ENCODE measurements at regions not wholly inside any gene's neighbourhood (a gene's known extent, or its start where the extent isn't known, plus 50 kb on each side); places are given as distances from the start of the nearest gene placed in this dataset.

GRCh38 chr10:57864765-57865680 is 402.7 kb downstream of the IPMK start:
- Histone ChIP-seq H3K79me2 (ENCODE audit: insufficient read depth) (no peaks in the 10 kb centered on the region), H3F3A (ENCODE audit: insufficient read depth) (no peaks in the 10 kb centered on the region), H2AFZ (no peak overlapping the region), H3K27me3 (replicated peaks; ENCODE audit: insufficient read depth) (peaks cover 12% of the 10 kb centered on the region), H3K4me1 (ENCODE audit: insufficient read depth) (no peaks in the 10 kb centered on the region), H4K20me1 (ENCODE audit: insufficient read depth) (no peaks in the 10 kb centered on the region), H3K9ac (no peak overlapping the region), H3K9me3 (ENCODE audit: low read depth) (no peaks in the 10 kb centered on the region), H3K36me3 (ENCODE audit: low read depth) (no peaks in the 10 kb centered on the region), H3K4me3 (no peak overlapping the region), H3K27ac (no peak overlapping the region), H3K4me2 (ENCODE audit: unreplicated experiment) (no peak overlapping the region), H3K9me2 (ENCODE audit: insufficient read depth) (peaks cover 4% of the 10 kb centered on the region; the same call in 1 of the 2 replicates)
- no peak for DNase-seq
- no peak for TF ChIP-seq EZH2phosphoT487 (IDR thresholded peaks at IDR 0.05; ENCODE audit: insufficient read depth, low read depth)
- in situ Hi-C loops (cut with MboI): no loop called here
- 4 to 7% methylated on average over 2 of the region's 2 CpGs for WGBS, 2 experiments (ENCODE audit: low coverage in 1 of 2, low lambda C conversion rate in 2 of 2, missing lambda C conversion rate in 2 of 2)

GRCh38 chr10:57849691-57850357 is 417.9 kb downstream of the IPMK start:
- H3K4me2 ChIP-seq (ENCODE audit: unreplicated experiment): no peak overlapping the region
- H4K20me1 ChIP-seq (ENCODE audit: insufficient read depth): no peaks in the 10 kb centered on the region
- no peak overlapping the region for H3K9ac ChIP-seq
- H3K79me2 ChIP-seq (ENCODE audit: insufficient read depth): no peaks in the 10 kb centered on the region
- 26 to 34% methylated on average over 1 of the region's 1 CpG for WGBS, 2 experiments (ENCODE audit: low coverage in 1 of 2, low lambda C conversion rate in 2 of 2, missing lambda C conversion rate in 2 of 2)
- no peak overlapping the region for H3K4me3 ChIP-seq
- DNase-seq: peak; percentile 23
- no peaks in the 10 kb centered on the region for H3K9me3 ChIP-seq (ENCODE audit: low read depth)
- H3K4me1 ChIP-seq (ENCODE audit: insufficient read depth): no peaks in the 10 kb centered on the region
- H3F3A ChIP-seq (ENCODE audit: insufficient read depth): no peaks in the 10 kb centered on the region
- peaks cover 16% of the 10 kb centered on the region; the same call in 1 of the 2 replicates for H3K27me3 ChIP-seq (replicated peaks; ENCODE audit: insufficient read depth)
- H2AFZ ChIP-seq: no peak overlapping the region
- no peaks in the 10 kb centered on the region for H3K36me3 ChIP-seq (ENCODE audit: low read depth)
- in situ Hi-C loops (cut with MboI): no loop called here
- no peak for TF ChIP-seq EZH2 (IDR thresholded peaks at IDR 0.05; ENCODE audit: insufficient read depth, poor library complexity, severe bottlenecking)
- TF ChIP-seq EZH2phosphoT487 (IDR thresholded peaks at IDR 0.05; ENCODE audit: insufficient read depth, low read depth): no peak
- H3K9me2 ChIP-seq (ENCODE audit: insufficient read depth): no peaks in the 10 kb centered on the region
- H3K27ac ChIP-seq: no peak overlapping the region

GRCh38 chr10:57846307-57847065 is 421.2 kb downstream of the IPMK start:
- DNase-seq: no peak
- in situ Hi-C loops (cut with MboI): no loop called here
- Histone ChIP-seq H3F3A (ENCODE audit: insufficient read depth) (no peaks in the 10 kb centered on the region), H4K20me1 (ENCODE audit: insufficient read depth) (no peaks in the 10 kb centered on the region), H3K9ac (no peak overlapping the region), H3K9me2 (ENCODE audit: insufficient read depth) (no peaks in the 10 kb centered on the region), H3K27me3 (replicated peaks; ENCODE audit: insufficient read depth) (peaks cover 16% of the 10 kb centered on the region; the same call in 1 of the 2 replicates), H2AFZ (no peak overlapping the region), H3K79me2 (ENCODE audit: insufficient read depth) (no peaks in the 10 kb centered on the region), H3K27ac (no peak overlapping the region), H3K4me1 (ENCODE audit: insufficient read depth) (no peaks in the 10 kb centered on the region), H3K9me3 (ENCODE audit: low read depth) (no peaks in the 10 kb centered on the region), H3K4me3 (no peak overlapping the region), H3K4me2 (ENCODE audit: unreplicated experiment) (no peak overlapping the region), H3K36me3 (ENCODE audit: low read depth) (no peaks in the 10 kb centered on the region)
- 0 to 7% methylated on average over 2 of the region's 2 CpGs for WGBS, 2 experiments (ENCODE audit: low coverage in 1 of 2, low lambda C conversion rate in 2 of 2, missing lambda C conversion rate in 2 of 2)
- TF ChIP-seq EZH2 (IDR thresholded peaks at IDR 0.05; ENCODE audit: insufficient read depth, poor library complexity, severe bottlenecking): no peak
- TF ChIP-seq EZH2phosphoT487 (IDR thresholded peaks at IDR 0.05; ENCODE audit: insufficient read depth, low read depth): no peak

GRCh38 chr10:57844387-57844998 is 423.2 kb downstream of the IPMK start:
- Histone ChIP-seq H2AFZ (no peak overlapping the region), H3K9ac (no peak overlapping the region), H3K27ac (no peak overlapping the region), H3K4me1 (ENCODE audit: insufficient read depth) (no peaks in the 10 kb centered on the region), H3K9me2 (ENCODE audit: insufficient read depth) (no peaks in the 10 kb centered on the region), H3K27me3 (replicated peaks; ENCODE audit: insufficient read depth) (peaks cover 16% of the 10 kb centered on the region; the same call in 1 of the 2 replicates), H3K4me2 (ENCODE audit: unreplicated experiment) (no peak overlapping the region), H3F3A (ENCODE audit: insufficient read depth) (no peaks in the 10 kb centered on the region), H3K9me3 (ENCODE audit: low read depth) (no peaks in the 10 kb centered on the region), H3K36me3 (ENCODE audit: low read depth) (no peaks in the 10 kb centered on the region), H4K20me1 (ENCODE audit: insufficient read depth) (no peaks in the 10 kb centered on the region), H3K4me3 (no peak overlapping the region), H3K79me2 (ENCODE audit: insufficient read depth) (no peaks in the 10 kb centered on the region)
- in situ Hi-C loops (cut with MboI): no loop called here
- WGBS, 2 experiments (ENCODE audit: low coverage in 1 of 2, low lambda C conversion rate in 2 of 2, missing lambda C conversion rate in 2 of 2): 12% methylated on average over 4 of the region's 4 CpGs
- TF ChIP-seq EZH2 (IDR thresholded peaks at IDR 0.05; ENCODE audit: insufficient read depth, poor library complexity, severe bottlenecking): no peak
- no peak for TF ChIP-seq EZH2phosphoT487 (IDR thresholded peaks at IDR 0.05; ENCODE audit: insufficient read depth, low read depth)
- DNase-seq: no peak
